Vagina (tissue), 2 donors: ENCODE measurements at regions not wholly inside any gene's neighbourhood (a gene's known extent, or its start where the extent isn't known, plus 50 kb on each side); places are given as distances from the start of the nearest gene placed in this dataset.
A peak's percentile ranks its signal among the peaks of the same experiment; 100 is the strongest.

ENCODE experiments used
- DNase-seq, 2 donors: peaks; one replicate each; pipeline ENCODE4 v3.0.0-alpha.2; 2017; ENCODE audit errors: extremely low spot score in 2 of 2
- H3K27ac ChIP-seq: fragments of 200-600 bp; sonication (generic); one replicate; pipeline ENCODE4 v1.5.1; 2019
- H3K27me3 ChIP-seq: fragments of 200-600 bp; sonication (generic); one replicate; pipeline ENCODE4 v1.5.1; 2019
- H3K36me3 ChIP-seq, 2 donors: fragments of 200-600 bp; sonication (generic); one replicate each; pipeline ENCODE4 v1.5.1; 2017 to 2019
- H3K4me1 ChIP-seq: fragments of 200-600 bp; sonication (generic); one replicate; pipeline ENCODE4 v1.5.1; 2019
- H3K4me3 ChIP-seq, 2 donors: fragments of 200-600 bp; sonication (generic); 1 replicate in 1 of 2; 2 replicates in 1 of 2; pipeline ENCODE4 v1.5.1; 2016 to 2019
- H3K9me3 ChIP-seq: fragments of 200-600 bp; sonication (generic); one replicate; pipeline ENCODE4 v1.5.1; 2019
- POLR2A ChIP-seq, 2 donors: fragments of 450-650 bp; IDR thresholded peaks; one replicate each; pipeline ENCODE4 v1.6.1; 2017; ENCODE audit warnings: antibody characterized with exemption in 2 of 2, mild to moderate bottlenecking in 2 of 2, moderate library complexity in 2 of 2
- POLR2AphosphoS5 ChIP-seq, 2 donors: sonication (generic); formaldehyde crosslinking; IDR thresholded peaks; one replicate each; pipeline ENCODE4 v1.9.0; 2017; ENCODE audit warnings: antibody characterized with exemption in 2 of 2, mild to moderate bottlenecking in 2 of 2, low read depth in 1 of 2; ENCODE audit not compliant: insufficient read depth in 1 of 2
- intact Hi-C: fragments of 100-400 bp; cut with DNase I; formaldehyde crosslinking; loops from one replicate; pipeline ENCODE4 v1.15.1; 2023
- TF ChIP-seq, protein P1 (sequence below), 3 experiments: fragments of 450-650 bp in 2 of 3; fragments of 200-600 bp in 1 of 3; sonication (generic) in 1 of 3; IDR thresholded peaks; one replicate each; pipeline ENCODE4 v1.5.1; 2017 to 2019; ENCODE audit warnings: antibody characterized with exemption in 3 of 3, mild to moderate bottlenecking in 2 of 3, moderate library complexity in 2 of 3

DNA sequence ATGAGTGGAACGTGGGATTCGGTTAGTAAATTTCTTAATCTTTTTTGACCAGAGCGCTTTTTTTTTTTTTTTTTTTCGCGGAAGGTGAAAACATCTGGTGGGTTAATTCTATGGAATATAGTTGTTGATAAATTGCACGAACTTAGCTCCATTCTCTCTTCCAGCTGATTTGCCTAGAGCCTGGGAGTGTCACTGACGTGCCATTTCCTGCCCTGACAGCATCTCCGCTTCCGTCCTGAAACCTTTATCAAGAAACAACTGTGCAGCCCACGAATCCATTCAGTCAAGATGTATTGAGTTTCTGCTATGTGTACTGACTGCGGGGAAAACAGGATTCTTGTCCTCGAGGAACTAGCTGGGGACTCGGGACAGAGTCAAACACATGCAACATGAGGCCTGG is 59.5 kb upstream of the TGM3 start:
- H3K4me3 ChIP-seq = no peak overlapping the region
- H3K27me3 ChIP-seq = no peaks in the 10 kb centered on the region
- H3K9me3 ChIP-seq = no peaks in the 10 kb centered on the region
- intact Hi-C loops = no loop called here
- TF ChIP-seq POLR2A (IDR thresholded peaks at IDR 0.05) (no peak), POLR2AphosphoS5 (IDR thresholded peaks at IDR 0.05; ENCODE audit: insufficient read depth in 1 of 2, low read depth in 1 of 2) (no peak)
- TF ChIP-seq, protein P1, sequence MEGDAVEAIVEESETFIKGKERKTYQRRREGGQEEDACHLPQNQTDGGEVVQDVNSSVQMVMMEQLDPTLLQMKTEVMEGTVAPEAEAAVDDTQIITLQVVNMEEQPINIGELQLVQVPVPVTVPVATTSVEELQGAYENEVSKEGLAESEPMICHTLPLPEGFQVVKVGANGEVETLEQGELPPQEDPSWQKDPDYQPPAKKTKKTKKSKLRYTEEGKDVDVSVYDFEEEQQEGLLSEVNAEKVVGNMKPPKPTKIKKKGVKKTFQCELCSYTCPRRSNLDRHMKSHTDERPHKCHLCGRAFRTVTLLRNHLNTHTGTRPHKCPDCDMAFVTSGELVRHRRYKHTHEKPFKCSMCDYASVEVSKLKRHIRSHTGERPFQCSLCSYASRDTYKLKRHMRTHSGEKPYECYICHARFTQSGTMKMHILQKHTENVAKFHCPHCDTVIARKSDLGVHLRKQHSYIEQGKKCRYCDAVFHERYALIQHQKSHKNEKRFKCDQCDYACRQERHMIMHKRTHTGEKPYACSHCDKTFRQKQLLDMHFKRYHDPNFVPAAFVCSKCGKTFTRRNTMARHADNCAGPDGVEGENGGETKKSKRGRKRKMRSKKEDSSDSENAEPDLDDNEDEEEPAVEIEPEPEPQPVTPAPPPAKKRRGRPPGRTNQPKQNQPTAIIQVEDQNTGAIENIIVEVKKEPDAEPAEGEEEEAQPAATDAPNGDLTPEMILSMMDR (IDR thresholded peaks at IDR 0.05) = no peak
- no peaks in the 10 kb centered on the region for H3K36me3 ChIP-seq
- peaks cover 14% of the 10 kb centered on the region for H3K4me1 ChIP-seq
- no peak for DNase-seq
- H3K27ac ChIP-seq = no peak overlapping the region

DNA sequence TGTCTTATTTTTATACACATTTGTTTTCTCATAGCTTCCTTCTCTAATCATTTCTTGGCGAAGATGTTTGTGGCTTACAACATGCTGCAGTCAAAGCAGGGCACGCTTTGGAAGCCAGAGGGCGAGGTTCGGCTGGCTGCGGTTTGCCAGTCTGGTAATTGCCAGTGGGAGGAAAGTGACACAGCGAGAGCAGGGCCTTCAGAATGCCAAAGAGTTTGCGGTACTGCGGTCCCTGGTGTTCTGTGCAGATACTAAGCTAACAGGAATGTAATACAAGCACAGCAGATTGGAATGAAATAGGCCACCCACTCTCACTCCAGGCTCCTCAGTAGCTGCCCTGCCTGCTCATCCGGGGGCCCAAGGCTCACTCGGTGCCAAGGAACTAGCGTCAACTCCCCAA is 58.7 kb upstream of the TGM3 start:
- intact Hi-C loops = no loop called here
- no peaks in the 10 kb centered on the region for H3K9me3 ChIP-seq
- H3K27ac ChIP-seq = no peak overlapping the region
- no peak overlapping the region for H3K4me3 ChIP-seq
- peaks cover 14% of the 10 kb centered on the region for H3K4me1 ChIP-seq
- TF ChIP-seq, protein P1 (IDR thresholded peaks at IDR 0.05) = peak in 1 of 3 experiments; percentile 13
- peak in 1 of 2 donors; percentile 22 for TF ChIP-seq POLR2AphosphoS5 (IDR thresholded peaks at IDR 0.05; ENCODE audit: insufficient read depth in 1 of 2, low read depth in 1 of 2)
- TF ChIP-seq POLR2A (IDR thresholded peaks at IDR 0.05) = no peak
- DNase-seq = no peak
- H3K27me3 ChIP-seq = no peaks in the 10 kb centered on the region
- H3K36me3 ChIP-seq = no peaks in the 10 kb centered on the region

DNA sequence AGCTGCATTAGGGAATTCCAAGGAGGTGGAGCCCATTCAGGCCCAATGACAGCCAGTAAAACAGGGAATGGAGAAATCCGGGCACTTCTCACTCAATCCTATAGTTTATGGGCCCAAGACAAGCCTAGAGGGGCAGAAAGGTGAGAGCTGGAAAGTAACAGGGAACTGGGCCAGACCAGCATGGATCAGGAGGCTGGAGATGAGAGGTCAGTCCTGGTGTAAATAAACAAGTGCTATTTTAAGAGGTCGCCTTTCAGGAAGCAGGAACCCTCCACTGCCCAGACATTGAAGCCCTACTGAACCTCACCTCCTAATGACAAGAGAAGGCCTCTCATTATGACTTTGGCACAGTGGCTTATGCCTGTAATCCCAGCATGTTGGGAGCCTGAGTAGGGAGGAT is 57.2 kb upstream of the TGM3 start:
- Histone ChIP-seq H3K36me3 (no peaks in the 10 kb centered on the region), H3K4me1 (peaks cover 14% of the 10 kb centered on the region), H3K27ac (no peak overlapping the region), H3K9me3 (no peaks in the 10 kb centered on the region), H3K27me3 (no peaks in the 10 kb centered on the region), H3K4me3 (no peak overlapping the region)
- no peak for TF ChIP-seq POLR2AphosphoS5 (IDR thresholded peaks at IDR 0.05; ENCODE audit: insufficient read depth in 1 of 2, low read depth in 1 of 2)
- TF ChIP-seq POLR2A (IDR thresholded peaks at IDR 0.05) = no peak
- TF ChIP-seq, protein P1 (IDR thresholded peaks at IDR 0.05) = no peak
- intact Hi-C loops = no loop called here
- DNase-seq = no peak

DNA sequence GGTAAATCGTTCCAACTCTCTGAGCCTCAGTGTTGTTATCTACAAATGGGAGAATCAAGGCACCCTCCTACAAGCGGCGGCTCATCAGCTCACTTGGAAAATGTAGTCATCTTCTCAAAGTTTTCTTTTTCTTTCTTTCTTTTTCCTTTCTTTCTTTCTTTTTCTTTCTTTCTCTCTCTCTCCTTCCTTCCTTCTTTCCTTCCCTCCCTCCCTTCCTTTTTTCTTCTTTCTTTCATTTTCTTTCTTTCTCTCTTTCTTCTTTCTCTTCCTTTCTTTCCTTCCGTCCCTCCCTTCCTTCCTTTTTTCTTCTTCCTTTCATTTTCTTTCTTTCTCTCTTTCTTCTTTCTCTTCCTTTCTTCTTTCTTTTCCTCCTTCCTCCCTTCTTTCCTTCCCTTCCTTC is 55.0 kb upstream of the TGM3 start:
- Histone ChIP-seq H3K27ac (no peak overlapping the region), H3K36me3 (no peaks in the 10 kb centered on the region), H3K4me1 (peaks cover 17% of the 10 kb centered on the region), H3K27me3 (no peaks in the 10 kb centered on the region), H3K4me3 (no peak overlapping the region), H3K9me3 (no peaks in the 10 kb centered on the region)
- no peak for DNase-seq
- TF ChIP-seq POLR2A (IDR thresholded peaks at IDR 0.05) (no peak), POLR2AphosphoS5 (IDR thresholded peaks at IDR 0.05; ENCODE audit: insufficient read depth in 1 of 2, low read depth in 1 of 2) (no peak)
- TF ChIP-seq, protein P1 (IDR thresholded peaks at IDR 0.05) = no peak
- intact Hi-C loops = no loop called here

DNA sequence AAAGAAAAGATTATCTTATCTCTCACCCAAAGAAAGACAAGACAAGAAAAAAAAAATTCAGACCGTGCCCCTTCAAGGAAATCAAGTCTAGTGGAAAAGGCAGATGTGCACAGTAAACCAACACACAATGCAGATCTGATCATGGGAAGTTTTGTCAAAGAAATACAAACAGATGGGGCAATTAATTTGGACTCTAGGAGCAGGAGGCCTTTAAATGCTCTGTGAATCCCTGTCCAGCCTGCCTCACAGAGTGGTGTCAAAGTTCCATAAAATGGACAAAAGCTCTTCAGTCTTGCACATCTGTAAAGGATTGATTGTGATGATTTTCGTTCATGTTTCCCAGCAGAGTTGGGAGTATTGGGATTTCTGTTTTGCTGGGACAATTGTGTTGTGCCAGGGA is 53.1 kb upstream of the TGM3 start:
- no peaks in the 10 kb centered on the region for H3K36me3 ChIP-seq
- DNase-seq = no peak
- H3K9me3 ChIP-seq = no peaks in the 10 kb centered on the region
- intact Hi-C loops = no loop called here
- peaks cover 9% of the 10 kb centered on the region for H3K4me1 ChIP-seq
- H3K4me3 ChIP-seq = no peak overlapping the region
- no peaks in the 10 kb centered on the region for H3K27me3 ChIP-seq
- H3K27ac ChIP-seq = no peak overlapping the region
- TF ChIP-seq, protein P1 (IDR thresholded peaks at IDR 0.05) = no peak
- TF ChIP-seq POLR2AphosphoS5 (IDR thresholded peaks at IDR 0.05; ENCODE audit: insufficient read depth in 1 of 2, low read depth in 1 of 2) (no peak), POLR2A (IDR thresholded peaks at IDR 0.05) (no peak)
